ENCODE measurements at regions not wholly inside any gene's neighbourhood (a gene's known extent, or its start where the extent isn't known, plus 50 kb on each side); places are given as distances from the start of the nearest gene placed in this dataset.

DNA sequence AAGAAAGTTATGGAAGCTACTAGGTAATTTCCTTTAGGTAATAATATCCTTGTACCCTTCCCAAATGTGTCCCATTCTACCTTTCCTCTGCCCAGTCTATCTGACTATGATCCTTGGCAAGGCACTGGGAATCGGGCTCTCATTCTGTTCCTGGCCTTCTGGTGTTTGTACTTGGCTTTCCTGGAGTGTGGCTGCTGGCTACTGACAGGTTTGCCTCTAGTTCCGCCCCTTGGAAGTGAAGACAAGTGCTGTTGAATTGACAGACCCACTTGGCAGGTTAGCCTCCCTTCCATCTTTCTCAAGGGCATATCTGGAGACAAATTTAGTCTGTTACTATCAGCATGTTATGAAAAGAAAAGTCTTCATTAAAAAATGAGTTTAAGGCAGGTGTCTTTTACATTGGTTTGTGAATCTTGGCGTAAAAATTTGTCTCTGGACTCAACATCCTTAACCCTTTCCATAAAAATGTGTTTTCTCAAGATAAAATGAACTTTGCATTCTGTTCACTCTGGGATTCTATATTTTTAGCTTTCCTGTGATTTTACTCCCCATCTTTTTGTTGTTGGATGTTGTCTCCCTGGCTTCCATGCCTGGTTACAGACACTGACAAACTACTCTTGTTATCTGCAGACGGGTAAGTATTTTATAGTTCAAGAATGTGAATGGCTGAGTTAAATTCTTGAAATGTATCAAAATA lies 287.4 kb upstream of the PDGFD start (continued):
- TF ChIP-seq SAP30 (IDR thresholded peaks at IDR 0.05; ENCODE audit: insufficient read depth, insufficient replicate concordance, low read length): no peak
- no peak for TF ChIP-seq TEAD4 (IDR thresholded peaks at IDR 0.05; ENCODE audit: low read depth, low read length)
- TF ChIP-seq, protein P1, sequence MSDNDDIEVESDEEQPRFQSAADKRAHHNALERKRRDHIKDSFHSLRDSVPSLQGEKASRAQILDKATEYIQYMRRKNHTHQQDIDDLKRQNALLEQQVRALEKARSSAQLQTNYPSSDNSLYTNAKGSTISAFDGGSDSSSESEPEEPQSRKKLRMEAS (IDR thresholded peaks at IDR 0.05): no peak
- no peak for TF ChIP-seq E2F6 (IDR thresholded peaks at IDR 0.05)
- no peak for TF ChIP-seq SP1 (IDR thresholded peaks at IDR 0.05; ENCODE audit: low read depth, low read length)
- no peak for TF ChIP-seq RFX5 (IDR thresholded peaks at IDR 0.05; ENCODE audit: borderline replicate concordance, low read depth, low read length)
- no peak for TF ChIP-seq TAF1 (IDR thresholded peaks at IDR 0.05; ENCODE audit: low read depth, low read length)
- TF ChIP-seq RAD21 (IDR thresholded peaks at IDR 0.05 in 1 of 2, conservative IDR thresholded peaks at IDR 0.05 in 1 of 2; ENCODE audit: low read depth in 2 of 2, low read length in 2 of 2): no peak
- TF ChIP-seq TCF12 (IDR thresholded peaks at IDR 0.05; ENCODE audit: low read depth, low read length): no peak

All from H1 (cell line).